Endothelial cell of umbilical vein (primary cell): ENCODE measurements at regions not wholly inside any gene's neighbourhood (a gene's known extent, or its start where the extent isn't known, plus 50 kb on each side); places are given as distances from the start of the nearest gene placed in this dataset.

Experiments
- EZH2 ChIP-seq: IDR thresholded peaks from 2 replicates; pipeline ENCODE4 v1.6.1; 2012; ENCODE audit warnings: borderline replicate concordance, low read depth, mild to moderate bottlenecking, moderate library complexity, low read length, inconsistent platforms; ENCODE audit not compliant: severe bottlenecking
- POLR2A ChIP-seq: IDR thresholded peaks from 2 replicates; pipeline ENCODE4 v1.6.1; 2012; ENCODE audit warnings: low read depth, mild to moderate bottlenecking, control low read depth, low read length
- TF ChIP-seq, protein P1 (sequence below), 2 donors: IDR thresholded peaks; 1 replicate in 1 of 2; 2 replicates in 1 of 2; pipeline ENCODE4 v1.5.1; 2011; ENCODE audit warnings: low read length in 2 of 2, mild to moderate bottlenecking in 2 of 2, moderate library complexity in 2 of 2, control low read depth in 1 of 2, inconsistent platforms in 1 of 2, low read depth in 1 of 2; ENCODE audit not compliant: insufficient read depth in 1 of 2; ENCODE audit errors: extremely low read depth in 1 of 2
- TF ChIP-seq, protein P2 (sequence below): IDR thresholded peaks from 2 replicates; pipeline ENCODE4 v1.6.1; 2011; ENCODE audit not compliant: insufficient read depth, insufficient read length

DNA sequence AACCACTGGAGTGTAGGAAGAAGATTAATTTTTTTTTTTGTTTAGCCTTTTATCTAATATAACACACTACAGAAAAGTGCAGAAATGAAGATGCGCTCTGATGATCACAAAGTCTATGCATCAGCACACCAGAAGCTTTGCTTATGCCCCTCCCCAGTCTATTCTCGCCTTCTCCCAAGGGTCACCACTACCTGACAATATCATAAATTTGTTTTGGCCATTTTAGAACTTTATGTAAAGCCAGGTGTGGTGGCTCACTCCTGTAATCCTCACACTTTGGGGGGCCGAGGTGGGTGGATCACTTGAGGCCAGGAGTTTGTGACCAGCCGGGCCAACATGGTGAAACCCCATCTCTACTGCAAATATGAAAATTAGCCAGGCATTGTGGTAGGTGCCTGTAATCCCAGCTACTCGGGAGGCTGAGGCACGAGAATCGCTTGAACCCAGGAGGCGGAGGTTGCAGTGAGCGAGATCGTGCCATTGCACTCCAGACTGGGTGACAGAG lies 231.3 kb downstream of the FOXD2 start:
- TF ChIP-seq EZH2 (no peak), POLR2A (no peak)
- TF ChIP-seq, protein P1, sequence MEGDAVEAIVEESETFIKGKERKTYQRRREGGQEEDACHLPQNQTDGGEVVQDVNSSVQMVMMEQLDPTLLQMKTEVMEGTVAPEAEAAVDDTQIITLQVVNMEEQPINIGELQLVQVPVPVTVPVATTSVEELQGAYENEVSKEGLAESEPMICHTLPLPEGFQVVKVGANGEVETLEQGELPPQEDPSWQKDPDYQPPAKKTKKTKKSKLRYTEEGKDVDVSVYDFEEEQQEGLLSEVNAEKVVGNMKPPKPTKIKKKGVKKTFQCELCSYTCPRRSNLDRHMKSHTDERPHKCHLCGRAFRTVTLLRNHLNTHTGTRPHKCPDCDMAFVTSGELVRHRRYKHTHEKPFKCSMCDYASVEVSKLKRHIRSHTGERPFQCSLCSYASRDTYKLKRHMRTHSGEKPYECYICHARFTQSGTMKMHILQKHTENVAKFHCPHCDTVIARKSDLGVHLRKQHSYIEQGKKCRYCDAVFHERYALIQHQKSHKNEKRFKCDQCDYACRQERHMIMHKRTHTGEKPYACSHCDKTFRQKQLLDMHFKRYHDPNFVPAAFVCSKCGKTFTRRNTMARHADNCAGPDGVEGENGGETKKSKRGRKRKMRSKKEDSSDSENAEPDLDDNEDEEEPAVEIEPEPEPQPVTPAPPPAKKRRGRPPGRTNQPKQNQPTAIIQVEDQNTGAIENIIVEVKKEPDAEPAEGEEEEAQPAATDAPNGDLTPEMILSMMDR (IDR thresholded peaks at IDR 0.05; ENCODE audit: extremely low read depth in 1 of 2, insufficient read depth in 1 of 2, low read depth in 1 of 2, low read length in 2 of 2): no peak
- TF ChIP-seq, protein P2, sequence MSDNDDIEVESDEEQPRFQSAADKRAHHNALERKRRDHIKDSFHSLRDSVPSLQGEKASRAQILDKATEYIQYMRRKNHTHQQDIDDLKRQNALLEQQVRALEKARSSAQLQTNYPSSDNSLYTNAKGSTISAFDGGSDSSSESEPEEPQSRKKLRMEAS: no peak
